ENCODE measurements at regions not wholly inside any gene's neighbourhood (a gene's known extent, or its start where the extent isn't known, plus 50 kb on each side); places are given as distances from the start of the nearest gene placed in this dataset.

- no peak overlapping the region for H2BK12ac ChIP-seq (ENCODE audit: low read depth, low read length)
- H3K36me3 ChIP-seq (ENCODE audit: control insufficient read depth in 2 of 4, insufficient read depth in 4 of 4, low read length in 3 of 4) = no peaks in the 10 kb centered on the region
- no peak overlapping the region for H3K27ac ChIP-seq (ENCODE audit: low read depth, low read length)
- H2BK5ac ChIP-seq (ENCODE audit: low read depth, low read length) = no peak overlapping the region
- H3K4me2 ChIP-seq (ENCODE audit: insufficient read depth in 1 of 2, low read depth in 2 of 2, low read length in 2 of 2) = no peak overlapping the region
- H3K9me3 ChIP-seq (ENCODE audit: insufficient read depth in 2 of 2, low read depth in 1 of 2, low read length in 1 of 2) = no peaks in the 10 kb centered on the region
- DNase-seq (ENCODE audit: low read depth in 1 of 2, low spot score in 2 of 2) (no peak), FAIRE-seq (no peak)
- H3K23ac ChIP-seq (ENCODE audit: insufficient read length) = no peak overlapping the region
- H3K27me3 ChIP-seq (replicated peaks in 1 of 4; ENCODE audit: control insufficient read depth in 3 of 4, extremely low read depth in 1 of 4, insufficient read depth in 3 of 4, low read length in 3 of 4) = no peaks in the 10 kb centered on the region
- no peak overlapping the region for H3K18ac ChIP-seq (ENCODE audit: extremely low read depth, low read length)
- no peak overlapping the region for H3K14ac ChIP-seq (ENCODE audit: insufficient read length)
- no peaks in the 10 kb centered on the region for H3K79me1 ChIP-seq (ENCODE audit: low read depth, low read length)
- no peak overlapping the region for H3K4me3 ChIP-seq (ENCODE audit: extremely low read depth in 1 of 4, insufficient read depth in 2 of 4, low read depth in 3 of 4, low read length in 4 of 4)
- POLR2A ChIA-PET (ENCODE audit: partially characterized antibody) = no interaction called here
- no peak overlapping the region for H3K4ac ChIP-seq (replicated peaks; ENCODE audit: insufficient read length, low read depth, low read length)
- H3K4me1 ChIP-seq (replicated peaks in 1 of 4; ENCODE audit: control insufficient read depth in 3 of 4, insufficient read depth in 4 of 4, low read length in 3 of 4) = no peaks in the 10 kb centered on the region
- no peak overlapping the region for H2BK20ac ChIP-seq (ENCODE audit: low read length)
- no peak overlapping the region for H2BK120ac ChIP-seq (replicated peaks; ENCODE audit: low read depth, low read length)
- H4K20me1 ChIP-seq (replicated peaks in 1 of 2; ENCODE audit: control insufficient read depth in 1 of 2, insufficient read depth in 2 of 2, low read length in 2 of 2) = no peaks in the 10 kb centered on the region
- no peak overlapping the region for H4K91ac ChIP-seq (replicated peaks; ENCODE audit: insufficient read length, low read length)
- no peak overlapping the region for H4K5ac ChIP-seq (ENCODE audit: insufficient read length, low read depth, low read length)
- CTCF ChIA-PET (ENCODE audit: partially characterized antibody) = no interaction called here
- H2AK5ac ChIP-seq (ENCODE audit: low read depth, low read length) = no peak overlapping the region
- no peak overlapping the region for H3K56ac ChIP-seq (replicated peaks; ENCODE audit: insufficient read length, low read depth, low read length)
- no peak overlapping the region for H4K8ac ChIP-seq (ENCODE audit: extremely low read depth, insufficient read depth, low read length)
- H3K23me2 ChIP-seq (ENCODE audit: low read depth, low read length) = no peaks in the 10 kb centered on the region
- no peak overlapping the region for H3K9ac ChIP-seq (replicated peaks in 1 of 4; ENCODE audit: extremely low read depth in 1 of 4, low read depth in 3 of 4, low read length in 3 of 4)
- no peaks in the 10 kb centered on the region for H3K79me2 ChIP-seq (ENCODE audit: control insufficient read depth in 1 of 2, insufficient read depth in 2 of 2, low read length in 2 of 2)
- no peak for TF ChIP-seq CHD2 (IDR thresholded peaks at IDR 0.05; ENCODE audit: low read length)
- TF ChIP-seq KDM5A (IDR thresholded peaks at IDR 0.05; ENCODE audit: low read length) = no peak
- TF ChIP-seq FOSL1 (IDR thresholded peaks at IDR 0.05; ENCODE audit: insufficient read depth, low read depth, low read length) = no peak
- no peak for TF ChIP-seq SAP30 (IDR thresholded peaks at IDR 0.05; ENCODE audit: insufficient read depth, insufficient replicate concordance, low read length)
- no peak for TF ChIP-seq RBBP5 (IDR thresholded peaks at IDR 0.05; ENCODE audit: borderline replicate concordance, low read depth, low read length)
- H2BK15ac ChIP-seq (ENCODE audit: low read length) = no peak overlapping the region
- H2AFZ ChIP-seq (ENCODE audit: low read length) = no peak overlapping the region
Measured at GRCh38 chr7:85659364-85659763, 472.5 kb upstream of the SEMA3D start.

All from H1 (cell line).